ENCODE measurements at regions not wholly inside any gene's neighbourhood (a gene's known extent, or its start where the extent isn't known, plus 50 kb on each side); places are given as distances from the start of the nearest gene placed in this dataset.
"Not testable (repeated sequence)": the region's sequence is repeated elsewhere in the genome, so short reads cannot be mapped to it uniquely, and the experiment has no call there.

DNA sequence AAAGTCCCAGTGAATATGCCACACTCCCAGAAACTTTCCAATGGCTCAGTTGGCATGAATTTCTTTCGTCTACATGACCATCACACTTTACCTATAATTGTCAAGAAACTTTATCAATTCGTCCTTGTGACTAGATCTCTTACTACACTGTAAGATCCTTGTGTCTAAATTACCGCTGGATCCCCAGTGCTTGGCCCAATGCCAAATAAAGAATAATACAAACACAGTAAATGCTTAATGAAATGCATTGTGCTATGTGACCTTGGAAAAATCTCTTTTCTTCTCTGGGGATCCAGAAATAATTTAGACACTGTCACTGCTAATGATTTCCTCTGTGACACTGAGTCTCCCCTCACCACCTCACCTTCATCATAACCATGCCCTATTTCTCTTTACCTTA is 137.9 kb downstream of the VSIG4 start:
- H3K4me1 Mint-ChIP-seq (ENCODE audit: low read depth) = no peaks in the 10 kb centered on the region
- H3K27me3 Mint-ChIP-seq = no peaks in the 10 kb centered on the region
- DNase-seq (ENCODE audit: low spot score, unreplicated experiment) = no peak
- no peaks in the 10 kb centered on the region for H3K36me3 Mint-ChIP-seq (ENCODE audit: insufficient read depth)
- TF ChIP-seq, protein P1, sequence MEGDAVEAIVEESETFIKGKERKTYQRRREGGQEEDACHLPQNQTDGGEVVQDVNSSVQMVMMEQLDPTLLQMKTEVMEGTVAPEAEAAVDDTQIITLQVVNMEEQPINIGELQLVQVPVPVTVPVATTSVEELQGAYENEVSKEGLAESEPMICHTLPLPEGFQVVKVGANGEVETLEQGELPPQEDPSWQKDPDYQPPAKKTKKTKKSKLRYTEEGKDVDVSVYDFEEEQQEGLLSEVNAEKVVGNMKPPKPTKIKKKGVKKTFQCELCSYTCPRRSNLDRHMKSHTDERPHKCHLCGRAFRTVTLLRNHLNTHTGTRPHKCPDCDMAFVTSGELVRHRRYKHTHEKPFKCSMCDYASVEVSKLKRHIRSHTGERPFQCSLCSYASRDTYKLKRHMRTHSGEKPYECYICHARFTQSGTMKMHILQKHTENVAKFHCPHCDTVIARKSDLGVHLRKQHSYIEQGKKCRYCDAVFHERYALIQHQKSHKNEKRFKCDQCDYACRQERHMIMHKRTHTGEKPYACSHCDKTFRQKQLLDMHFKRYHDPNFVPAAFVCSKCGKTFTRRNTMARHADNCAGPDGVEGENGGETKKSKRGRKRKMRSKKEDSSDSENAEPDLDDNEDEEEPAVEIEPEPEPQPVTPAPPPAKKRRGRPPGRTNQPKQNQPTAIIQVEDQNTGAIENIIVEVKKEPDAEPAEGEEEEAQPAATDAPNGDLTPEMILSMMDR (IDR thresholded peaks at IDR 0.05; ENCODE audit: unreplicated experiment) = no peak
- H3K27ac Mint-ChIP-seq = no peak overlapping the region
- H3K9me3 Mint-ChIP-seq (ENCODE audit: low read depth) = peaks cover 10% of the 10 kb centered on the region
- no peak overlapping the region for H3K4me3 Mint-ChIP-seq (ENCODE audit: low read depth)

DNA sequence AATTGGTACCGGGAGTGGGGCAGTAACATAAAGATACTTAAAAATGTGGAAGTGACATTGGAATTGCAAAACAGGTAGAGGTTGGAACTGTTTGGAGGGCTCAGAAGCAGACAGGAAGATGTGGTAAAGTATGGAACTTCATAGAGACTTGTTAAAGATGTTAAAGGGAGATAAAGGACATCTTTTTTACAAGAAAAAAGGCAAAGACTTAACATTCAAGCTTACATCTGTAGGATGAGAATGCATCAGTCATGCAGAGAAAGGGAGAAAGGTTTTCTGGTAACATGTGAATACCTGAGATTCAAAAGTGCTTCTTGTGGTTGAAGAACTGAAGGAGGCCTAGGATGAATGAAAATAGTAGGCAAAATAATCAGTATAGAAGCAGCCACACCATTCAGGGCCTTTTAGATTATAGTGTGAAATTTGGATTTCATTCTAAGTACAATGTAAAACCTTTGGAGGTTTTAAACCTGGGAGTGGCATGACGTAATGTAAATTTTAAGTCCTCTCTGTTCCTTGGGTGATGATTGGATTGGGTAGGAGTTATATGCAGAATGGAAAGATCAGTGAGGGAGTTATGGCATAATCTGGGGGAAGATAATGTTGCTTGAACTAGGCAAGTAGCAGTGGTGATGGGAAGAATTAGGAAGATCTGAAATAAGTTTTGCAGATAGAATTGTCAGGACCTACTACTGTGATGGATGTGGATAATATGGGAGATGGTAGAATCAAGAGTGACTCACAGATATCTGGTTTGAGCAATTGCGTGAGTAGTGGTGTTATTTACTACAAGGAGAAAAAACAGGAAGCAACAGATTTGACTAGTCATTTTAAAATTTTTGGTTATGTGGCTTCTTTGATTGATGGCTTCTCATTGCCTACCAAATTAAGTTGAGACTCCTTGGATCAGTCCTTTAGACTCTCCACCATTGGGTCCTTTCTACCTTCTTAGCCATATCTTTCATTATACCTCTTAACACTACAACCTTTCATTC is 138.7 kb downstream of the VSIG4 start:
- Mint-ChIP-seq H3K9me3 (ENCODE audit: low read depth) (peaks cover 10% of the 10 kb centered on the region), H3K4me1 (ENCODE audit: low read depth) (no peaks in the 10 kb centered on the region), H3K27me3 (no peaks in the 10 kb centered on the region), H3K4me3 (ENCODE audit: low read depth) (no peak overlapping the region), H3K27ac (no peak overlapping the region), H3K36me3 (ENCODE audit: insufficient read depth) (no peaks in the 10 kb centered on the region)
- no peak for DNase-seq (ENCODE audit: low spot score, unreplicated experiment)
- TF ChIP-seq, protein P1 (IDR thresholded peaks at IDR 0.05; ENCODE audit: unreplicated experiment) = no peak

DNA sequence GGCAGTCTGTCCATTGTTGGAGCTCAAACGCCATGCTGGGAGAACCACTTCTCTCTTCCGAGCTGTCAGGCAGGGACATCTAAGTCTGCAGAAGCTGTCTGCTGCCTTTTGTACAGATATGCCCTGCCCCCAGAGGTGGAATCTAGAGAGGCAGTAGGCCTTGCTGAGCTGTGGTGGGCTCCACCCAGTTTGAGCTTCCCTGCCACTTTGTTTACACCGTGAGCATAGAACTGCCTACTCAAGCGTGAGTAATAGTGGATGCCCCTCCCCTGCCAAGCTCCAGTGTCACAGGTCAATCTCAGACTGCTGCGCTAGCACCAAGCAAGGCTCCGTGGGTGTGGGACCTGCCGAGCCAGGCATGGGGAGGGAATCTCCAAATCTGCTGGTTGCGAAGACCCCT is 145.7 kb downstream of the VSIG4 start:
- DNase-seq (ENCODE audit: low spot score, unreplicated experiment) = no peak
- H3K36me3 Mint-ChIP-seq (ENCODE audit: insufficient read depth) = no peaks in the 10 kb centered on the region
- no peak overlapping the region for H3K27ac Mint-ChIP-seq
- no peak overlapping the region for H3K4me3 Mint-ChIP-seq (ENCODE audit: low read depth)
- H3K4me1 Mint-ChIP-seq (ENCODE audit: low read depth) = no peaks in the 10 kb centered on the region
- TF ChIP-seq, protein P1 (IDR thresholded peaks at IDR 0.05; ENCODE audit: unreplicated experiment) = no peak
- H3K27me3 Mint-ChIP-seq = peaks cover 4% of the 10 kb centered on the region
- H3K9me3 Mint-ChIP-seq (ENCODE audit: low read depth) = peaks cover 21% of the 10 kb centered on the region

DNA sequence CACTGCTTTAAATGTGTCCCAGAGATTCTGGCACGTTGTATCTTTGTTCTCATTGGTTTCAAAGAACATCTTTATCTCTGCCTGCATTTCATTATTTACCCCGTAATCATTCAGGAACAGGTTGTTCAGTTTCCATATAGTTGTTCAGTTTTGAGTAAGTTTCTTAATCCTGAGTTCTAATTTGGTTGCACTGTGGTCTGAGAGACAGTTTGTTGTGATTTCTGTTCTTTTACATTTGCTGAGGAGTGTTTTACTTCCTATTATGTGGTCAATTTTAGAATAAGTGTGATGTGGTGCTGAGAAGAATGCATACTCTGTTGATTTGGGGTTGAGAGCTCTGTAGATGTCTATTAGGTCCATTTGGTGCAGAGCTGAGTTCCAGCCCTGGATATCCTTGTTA is 148.1 kb downstream of the VSIG4 start:
- H3K9me3 Mint-ChIP-seq (ENCODE audit: low read depth) = peaks cover 23% of the 10 kb centered on the region
- not testable (repeated sequence) for H3K27me3 Mint-ChIP-seq

DNA sequence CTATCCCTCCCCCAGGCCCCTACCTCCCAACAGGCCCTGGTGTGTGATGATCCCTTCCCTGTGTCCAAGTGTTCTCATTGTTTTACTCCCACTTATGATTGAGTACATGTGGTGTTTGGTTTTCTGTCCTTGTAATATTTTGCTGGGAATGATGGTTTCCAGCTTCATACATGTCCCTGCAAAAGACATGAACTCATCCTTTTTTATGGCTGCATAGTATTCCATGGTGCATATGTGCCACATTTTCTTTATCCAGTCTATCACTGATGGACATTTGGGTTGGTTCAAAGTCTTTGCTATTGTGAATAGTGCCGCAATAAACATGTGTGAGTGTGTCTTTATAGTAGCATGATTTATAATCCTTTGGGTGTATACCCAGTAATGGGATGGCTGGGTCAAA is 151.7 kb downstream of the VSIG4 start:
- not testable (repeated sequence) for H3K27ac Mint-ChIP-seq
- H3K27me3 Mint-ChIP-seq = peaks cover 11% of the 10 kb centered on the region

More for the DNA sequence above, 148.1 kb downstream of the VSIG4 start:
- H3K4me3 Mint-ChIP-seq (ENCODE audit: low read depth); DNase-seq (ENCODE audit: low spot score, unreplicated experiment); H3K36me3 Mint-ChIP-seq (ENCODE audit: insufficient read depth); H3K4me1 Mint-ChIP-seq (ENCODE audit: low read depth); H3K27ac Mint-ChIP-seq: not testable (repeated sequence)

DNA sequence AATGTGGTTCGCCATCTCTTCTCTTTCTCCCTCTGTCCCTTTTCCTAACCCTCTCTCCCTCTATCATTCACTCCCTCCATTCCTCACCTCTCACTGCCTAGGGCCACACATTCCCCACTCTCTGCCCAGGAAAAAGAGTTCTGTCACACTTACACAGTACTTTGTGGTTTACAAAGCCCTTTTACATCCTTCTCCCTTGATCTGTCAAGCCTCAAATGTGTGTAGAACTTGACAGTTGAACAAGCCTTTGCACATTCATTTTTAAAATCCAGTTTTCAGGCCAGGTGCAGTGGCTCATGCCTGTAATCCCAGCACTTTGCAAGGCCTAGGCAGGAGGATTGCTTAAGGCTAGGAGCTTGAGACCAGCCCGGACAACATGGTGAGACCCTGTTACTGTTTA is 156.3 kb downstream of the VSIG4 start:
- DNase-seq (ENCODE audit: low spot score, unreplicated experiment) = no peak
- H3K36me3 Mint-ChIP-seq (ENCODE audit: insufficient read depth) = no peaks in the 10 kb centered on the region
- no peak overlapping the region for H3K4me3 Mint-ChIP-seq (ENCODE audit: low read depth)
- TF ChIP-seq, protein P1 (IDR thresholded peaks at IDR 0.05; ENCODE audit: unreplicated experiment) = no peak
- peaks cover 32% of the 10 kb centered on the region for H3K9me3 Mint-ChIP-seq (ENCODE audit: low read depth)
- H3K4me1 Mint-ChIP-seq (ENCODE audit: low read depth) = no peaks in the 10 kb centered on the region
- peaks cover 11% of the 10 kb centered on the region for H3K27me3 Mint-ChIP-seq
- H3K27ac Mint-ChIP-seq = no peak overlapping the region

More for the DNA sequence above, 151.7 kb downstream of the VSIG4 start:
- H3K4me1 Mint-ChIP-seq (ENCODE audit: low read depth); H3K4me3 Mint-ChIP-seq (ENCODE audit: low read depth); H3K36me3 Mint-ChIP-seq (ENCODE audit: insufficient read depth); DNase-seq (ENCODE audit: low spot score, unreplicated experiment): not testable (repeated sequence)
- H3K9me3 Mint-ChIP-seq (ENCODE audit: low read depth) = peaks cover 29% of the 10 kb centered on the region
